Fibroblast of pulmonary artery (primary cell): ENCODE measurements at regions not wholly inside any gene's neighbourhood (a gene's known extent, or its start where the extent isn't known, plus 50 kb on each side); places are given as distances from the start of the nearest gene placed in this dataset.

Experiments
- DNase-seq: peaks from one replicate; pipeline ENCODE4 v3.0.0-alpha.2; 2010; ENCODE audit warnings: low read depth
- H3K4me3 ChIP-seq: replicated peaks from 2 replicates; pipeline ENCODE4 v1.5.1; 2011; ENCODE audit warnings: low read depth, mild to moderate bottlenecking, control low read depth, low read length, moderate library complexity
- TF ChIP-seq, protein P1 (sequence below): IDR thresholded peaks from 2 replicates; pipeline ENCODE4 v1.5.1; 2011; ENCODE audit warnings: mild to moderate bottlenecking, control low read depth, low read length, inconsistent platforms; ENCODE audit errors: missing control alignments

DNA sequence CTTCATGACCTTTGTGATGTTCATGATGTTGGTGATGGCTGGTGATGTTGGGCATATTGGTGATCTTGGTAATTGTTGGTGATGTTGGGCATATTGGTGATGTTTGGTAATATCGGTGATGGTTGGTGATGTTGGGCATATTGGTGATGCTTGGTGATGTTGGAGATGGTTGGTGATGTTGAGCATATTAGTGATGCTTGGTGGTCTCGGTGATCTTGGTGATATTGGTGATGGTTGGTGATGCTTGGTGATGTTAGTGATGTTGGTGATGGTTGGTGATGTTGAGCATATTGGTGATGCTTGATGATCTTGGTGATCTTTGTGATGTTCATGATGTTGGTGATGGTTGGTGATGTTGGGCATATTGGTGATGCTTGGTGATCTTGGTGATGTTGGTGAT lies 73.8 kb downstream of the IRX2 start:
- no peak overlapping the region for H3K4me3 ChIP-seq
- DNase-seq: no peak
- TF ChIP-seq, protein P1, sequence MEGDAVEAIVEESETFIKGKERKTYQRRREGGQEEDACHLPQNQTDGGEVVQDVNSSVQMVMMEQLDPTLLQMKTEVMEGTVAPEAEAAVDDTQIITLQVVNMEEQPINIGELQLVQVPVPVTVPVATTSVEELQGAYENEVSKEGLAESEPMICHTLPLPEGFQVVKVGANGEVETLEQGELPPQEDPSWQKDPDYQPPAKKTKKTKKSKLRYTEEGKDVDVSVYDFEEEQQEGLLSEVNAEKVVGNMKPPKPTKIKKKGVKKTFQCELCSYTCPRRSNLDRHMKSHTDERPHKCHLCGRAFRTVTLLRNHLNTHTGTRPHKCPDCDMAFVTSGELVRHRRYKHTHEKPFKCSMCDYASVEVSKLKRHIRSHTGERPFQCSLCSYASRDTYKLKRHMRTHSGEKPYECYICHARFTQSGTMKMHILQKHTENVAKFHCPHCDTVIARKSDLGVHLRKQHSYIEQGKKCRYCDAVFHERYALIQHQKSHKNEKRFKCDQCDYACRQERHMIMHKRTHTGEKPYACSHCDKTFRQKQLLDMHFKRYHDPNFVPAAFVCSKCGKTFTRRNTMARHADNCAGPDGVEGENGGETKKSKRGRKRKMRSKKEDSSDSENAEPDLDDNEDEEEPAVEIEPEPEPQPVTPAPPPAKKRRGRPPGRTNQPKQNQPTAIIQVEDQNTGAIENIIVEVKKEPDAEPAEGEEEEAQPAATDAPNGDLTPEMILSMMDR: no peak

DNA sequence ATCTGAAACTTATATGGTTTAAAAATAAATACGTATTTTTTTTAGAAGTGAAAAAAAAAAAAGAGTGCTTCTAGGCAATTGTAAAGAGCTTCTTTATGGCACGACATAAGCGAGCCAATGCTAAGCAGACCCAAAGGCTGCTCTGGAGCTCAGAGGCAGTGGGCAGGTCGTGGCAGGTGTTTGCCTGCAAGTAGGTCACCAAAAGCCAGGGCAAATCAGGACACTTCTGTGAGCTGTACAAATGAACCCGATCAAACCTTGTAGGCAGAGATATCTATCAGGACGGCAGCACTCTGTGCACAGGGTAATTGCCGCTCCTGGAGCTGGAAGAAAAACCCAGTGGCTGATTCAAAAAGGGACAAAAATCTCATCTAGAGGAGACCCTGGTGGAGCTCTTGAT lies 75.9 kb downstream of the IRX2 start:
- no peak overlapping the region for H3K4me3 ChIP-seq
- TF ChIP-seq, protein P1: no peak
- DNase-seq: no peak

DNA sequence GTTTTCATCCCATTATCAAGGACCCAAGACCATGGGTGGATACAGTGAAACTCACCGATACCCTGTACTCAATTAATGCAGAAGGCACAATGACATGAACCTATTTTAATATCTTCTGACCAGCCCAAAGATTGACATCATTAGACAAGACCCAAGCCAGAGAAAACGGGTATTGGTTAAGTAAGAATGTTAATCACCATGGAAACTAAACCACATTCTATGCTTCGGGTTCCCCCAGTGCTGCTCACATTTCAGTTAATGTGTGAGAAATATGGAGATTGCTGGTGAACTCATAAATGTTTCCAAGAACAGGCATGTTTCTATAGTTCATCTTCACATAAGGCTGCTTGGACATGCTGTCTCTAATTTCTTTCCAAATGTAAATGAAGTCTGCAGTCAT lies 77.0 kb downstream of the IRX2 start:
- no peak overlapping the region for H3K4me3 ChIP-seq
- TF ChIP-seq, protein P1: no peak
- no peak for DNase-seq

DNA sequence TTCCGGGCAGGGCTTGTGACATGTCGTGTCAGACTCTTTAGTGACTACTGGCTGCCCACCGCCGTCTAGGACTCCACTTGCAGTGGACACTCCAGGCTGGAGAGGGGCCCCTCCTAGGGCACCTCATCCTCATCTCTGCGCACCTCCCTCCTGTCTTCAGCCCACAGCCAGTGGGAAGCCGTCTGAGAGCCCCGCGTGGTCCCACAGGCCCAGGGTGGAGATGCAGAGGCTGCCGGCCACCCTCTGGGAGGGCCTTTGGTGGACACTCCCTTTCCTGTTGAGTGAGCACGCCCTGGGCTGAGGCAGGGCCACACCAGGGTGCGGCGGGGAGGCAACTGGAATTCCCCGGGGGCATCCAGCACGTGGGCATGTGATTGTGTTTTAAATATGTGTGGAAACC lies 80.5 kb downstream of the IRX2 start:
- H3K4me3 ChIP-seq: no peak overlapping the region
- TF ChIP-seq, protein P1: no peak
- DNase-seq: no peak

DNA sequence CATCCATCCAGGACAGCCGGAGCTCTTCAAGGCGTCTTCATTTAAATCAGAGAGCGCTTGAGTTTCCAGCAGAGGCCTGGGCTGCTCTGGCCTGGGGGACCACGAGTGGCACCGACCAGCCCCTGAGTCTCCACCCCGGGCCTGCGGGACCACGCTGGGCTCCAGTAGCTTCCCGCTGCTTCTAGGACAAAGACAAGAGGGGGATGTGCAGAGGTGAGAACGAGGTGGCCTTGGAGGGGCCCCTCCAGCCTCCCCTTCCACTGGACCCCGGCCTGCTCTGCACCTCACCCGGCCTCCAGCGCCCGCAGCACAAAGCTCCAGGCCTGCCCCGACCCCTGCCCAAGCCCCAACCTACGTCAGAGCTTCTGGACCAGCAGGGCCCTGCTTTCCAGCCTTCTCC lies 81.6 kb downstream of the IRX2 start:
- DNase-seq: no peak
- TF ChIP-seq, protein P1: no peak
- H3K4me3 ChIP-seq: no peak overlapping the region

DNA sequence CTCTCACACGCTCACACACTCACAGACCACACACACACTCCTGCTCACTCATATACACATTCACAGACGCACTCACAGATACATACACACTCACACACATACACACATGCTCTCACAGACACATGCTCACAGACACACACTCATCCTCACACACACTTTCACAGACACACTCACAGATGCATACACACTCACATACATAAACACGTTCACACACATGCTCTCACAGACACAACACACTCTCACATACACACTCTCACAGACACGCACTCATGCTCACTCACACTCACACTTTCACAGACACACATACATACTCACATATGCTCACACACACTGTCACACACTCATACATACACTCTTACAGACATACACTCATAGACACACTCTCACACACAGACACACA lies 82.2 kb downstream of the IRX2 start:
- no peak for DNase-seq
- TF ChIP-seq, protein P1: no peak

DNA sequence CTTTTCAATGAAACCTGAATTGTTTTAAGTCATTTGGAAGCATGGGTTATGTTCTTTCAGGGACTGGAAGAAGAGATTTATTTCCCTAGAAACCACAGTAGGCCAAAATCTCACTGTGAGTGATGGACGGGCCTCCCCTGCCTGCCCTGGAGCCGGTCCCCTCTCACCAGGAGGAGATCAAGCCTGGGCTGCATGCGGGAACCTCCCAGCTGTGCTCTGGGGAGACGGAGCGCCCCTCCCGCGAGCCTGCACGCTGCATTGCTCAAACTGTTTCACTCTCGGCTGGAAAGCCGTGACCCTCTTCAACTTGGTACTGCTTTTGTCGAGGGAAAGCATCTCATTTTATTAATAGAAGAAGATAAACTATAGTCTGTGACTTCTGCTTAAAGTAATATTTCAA lies 85.4 kb downstream of the IRX2 start:
- H3K4me3 ChIP-seq: no peak overlapping the region
- no peak for DNase-seq
- TF ChIP-seq, protein P1: no peak

More for the DNA sequence above, 82.2 kb downstream of the IRX2 start:
- H3K4me3 ChIP-seq: no peak overlapping the region
